Tibial nerve (tissue), 3 donors: ENCODE measurements at regions not wholly inside any gene's neighbourhood (a gene's known extent, or its start where the extent isn't known, plus 50 kb on each side); places are given as distances from the start of the nearest gene placed in this dataset.

Source experiments
- CTCF ChIP-seq, 5 experiments: fragments of 200-600 bp in 3 of 5; fragments of 450-650 bp in 2 of 5; sonication (generic) in 3 of 5; IDR thresholded peaks; one replicate each; pipeline ENCODE4 v1.5.1; 2016 to 2019; ENCODE audit warnings: antibody characterized with exemption in 5 of 5, mild to moderate bottlenecking in 3 of 5, moderate library complexity in 2 of 5
- POLR2A ChIP-seq, 2 donors: fragments of 450-650 bp; IDR thresholded peaks; one replicate each; pipeline ENCODE4 v1.6.1; 2017; ENCODE audit warnings: antibody characterized with exemption in 2 of 2, mild to moderate bottlenecking in 2 of 2, moderate library complexity in 2 of 2

GRCh38 chr18:65983750-65984149 is 232.9 kb downstream of the CDH7 start:
- TF ChIP-seq CTCF (IDR thresholded peaks at IDR 0.05) = no peak
- no peak for TF ChIP-seq POLR2A (IDR thresholded peaks at IDR 0.05)
